ENCODE measurements at regions not wholly inside any gene's neighbourhood (a gene's known extent, or its start where the extent isn't known, plus 50 kb on each side); places are given as distances from the start of the nearest gene placed in this dataset.

- no peak for DNase-seq (ENCODE audit: low read depth)
- TF ChIP-seq, protein P1, sequence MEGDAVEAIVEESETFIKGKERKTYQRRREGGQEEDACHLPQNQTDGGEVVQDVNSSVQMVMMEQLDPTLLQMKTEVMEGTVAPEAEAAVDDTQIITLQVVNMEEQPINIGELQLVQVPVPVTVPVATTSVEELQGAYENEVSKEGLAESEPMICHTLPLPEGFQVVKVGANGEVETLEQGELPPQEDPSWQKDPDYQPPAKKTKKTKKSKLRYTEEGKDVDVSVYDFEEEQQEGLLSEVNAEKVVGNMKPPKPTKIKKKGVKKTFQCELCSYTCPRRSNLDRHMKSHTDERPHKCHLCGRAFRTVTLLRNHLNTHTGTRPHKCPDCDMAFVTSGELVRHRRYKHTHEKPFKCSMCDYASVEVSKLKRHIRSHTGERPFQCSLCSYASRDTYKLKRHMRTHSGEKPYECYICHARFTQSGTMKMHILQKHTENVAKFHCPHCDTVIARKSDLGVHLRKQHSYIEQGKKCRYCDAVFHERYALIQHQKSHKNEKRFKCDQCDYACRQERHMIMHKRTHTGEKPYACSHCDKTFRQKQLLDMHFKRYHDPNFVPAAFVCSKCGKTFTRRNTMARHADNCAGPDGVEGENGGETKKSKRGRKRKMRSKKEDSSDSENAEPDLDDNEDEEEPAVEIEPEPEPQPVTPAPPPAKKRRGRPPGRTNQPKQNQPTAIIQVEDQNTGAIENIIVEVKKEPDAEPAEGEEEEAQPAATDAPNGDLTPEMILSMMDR (IDR thresholded peaks at IDR 0.05; ENCODE audit: insufficient read depth, low read length): no peak
- no peak overlapping the region for H3K4me3 ChIP-seq (ENCODE audit: low read depth, low read length)
These were observed 552.8 kb downstream of the ANKRD7 start for GRCh38 chr7:118777308-118777707.

DNA sequence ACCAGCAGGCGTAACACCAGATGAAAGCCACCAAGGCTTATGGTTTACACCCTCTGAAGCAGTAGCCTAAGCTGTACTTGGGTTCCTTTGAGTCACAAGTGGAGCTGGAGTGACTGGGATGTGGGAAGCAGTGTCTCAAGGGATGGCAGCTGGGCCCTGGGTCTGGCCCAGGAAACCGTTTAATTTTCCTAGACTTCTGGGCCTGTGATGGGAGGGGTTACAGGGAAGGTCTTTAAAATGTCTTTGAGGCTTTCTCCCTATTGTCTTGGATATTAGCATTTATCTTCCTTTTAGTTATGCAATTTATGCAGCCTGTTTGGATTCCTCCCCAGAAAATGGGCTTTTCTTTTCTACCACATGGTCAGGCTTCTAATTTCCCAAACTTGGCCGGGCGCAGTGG is 568.2 kb downstream of the ANKRD7 start:
- no peak overlapping the region for H3K4me3 ChIP-seq (ENCODE audit: low read depth, low read length)
- TF ChIP-seq, protein P1 (IDR thresholded peaks at IDR 0.05; ENCODE audit: insufficient read depth, low read length): no peak
- no peak for DNase-seq (ENCODE audit: low read depth)

GRCh38 chr7:118793582-118793981 is 569.1 kb downstream of the ANKRD7 start:
- TF ChIP-seq, protein P1 (IDR thresholded peaks at IDR 0.05; ENCODE audit: insufficient read depth, low read length): no peak
- no peak overlapping the region for H3K4me3 ChIP-seq (ENCODE audit: low read depth, low read length)
- DNase-seq (ENCODE audit: low read depth): no peak

DNA sequence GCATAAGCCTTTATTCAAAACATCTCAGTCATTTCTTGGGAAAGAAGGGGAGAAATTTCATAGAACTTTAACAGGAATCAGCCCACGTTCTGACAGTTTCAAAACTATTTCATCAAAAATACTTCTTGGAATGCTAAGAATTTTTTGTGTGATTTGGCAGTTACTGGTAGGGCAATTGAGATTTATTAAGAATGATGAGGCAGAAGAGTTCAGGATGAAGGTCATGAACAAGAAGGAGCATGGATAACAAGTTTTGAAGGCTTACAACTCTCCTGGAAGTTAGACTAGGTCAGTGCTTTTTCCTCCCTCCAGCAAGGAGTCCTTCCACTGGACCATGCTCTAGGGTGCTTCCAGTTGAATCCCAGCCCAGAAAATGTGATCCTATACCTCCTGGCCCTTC is 569.9 kb downstream of the ANKRD7 start:
- H3K4me3 ChIP-seq (ENCODE audit: low read depth, low read length): no peak overlapping the region
- no peak for DNase-seq (ENCODE audit: low read depth)
- TF ChIP-seq, protein P1 (IDR thresholded peaks at IDR 0.05; ENCODE audit: insufficient read depth, low read length): no peak

- TF ChIP-seq, protein P1 (IDR thresholded peaks at IDR 0.05; ENCODE audit: insufficient read depth, low read length): no peak
- no peak for DNase-seq (ENCODE audit: low read depth)
- no peak overlapping the region for H3K4me3 ChIP-seq (ENCODE audit: low read depth, low read length)
These were observed 576.9 kb downstream of the ANKRD7 start for GRCh38 chr7:118801366-118801765.

DNA sequence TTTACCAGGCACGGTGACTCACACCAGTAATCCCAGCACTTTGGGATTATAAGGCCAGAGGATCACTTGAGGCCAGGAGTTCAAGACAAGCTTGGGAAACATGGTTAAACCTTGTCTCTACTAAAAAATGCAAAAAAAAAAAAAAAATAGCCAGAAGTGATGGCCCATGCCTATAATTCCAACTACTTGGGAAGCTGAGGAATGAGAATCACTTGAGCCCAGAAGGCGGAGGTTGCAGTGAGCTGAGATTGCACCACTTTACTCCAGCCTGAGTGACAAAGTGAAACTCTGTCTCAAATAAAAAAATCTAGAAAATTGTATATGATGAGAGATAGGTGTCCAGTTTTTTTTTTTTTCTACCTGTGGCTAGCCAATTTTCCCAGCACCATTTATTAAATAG is 578.2 kb downstream of the ANKRD7 start:
- TF ChIP-seq, protein P1 (IDR thresholded peaks at IDR 0.05; ENCODE audit: insufficient read depth, low read length): no peak
- DNase-seq (ENCODE audit: low read depth): no peak
- no peak overlapping the region for H3K4me3 ChIP-seq (ENCODE audit: low read depth, low read length)

GRCh38 chr7:118826246-118826645 is 601.7 kb downstream of the ANKRD7 start:
- TF ChIP-seq, protein P1 (IDR thresholded peaks at IDR 0.05; ENCODE audit: insufficient read depth, low read length): no peak
- no peak for DNase-seq (ENCODE audit: low read depth)
- H3K4me3 ChIP-seq (ENCODE audit: low read depth, low read length): no peak overlapping the region

Data from fibroblast of the aortic adventitia (primary cell).